ENCODE measurements at regions not wholly inside any gene's neighbourhood (a gene's known extent, or its start where the extent isn't known, plus 50 kb on each side); places are given as distances from the start of the nearest gene placed in this dataset.

DNA sequence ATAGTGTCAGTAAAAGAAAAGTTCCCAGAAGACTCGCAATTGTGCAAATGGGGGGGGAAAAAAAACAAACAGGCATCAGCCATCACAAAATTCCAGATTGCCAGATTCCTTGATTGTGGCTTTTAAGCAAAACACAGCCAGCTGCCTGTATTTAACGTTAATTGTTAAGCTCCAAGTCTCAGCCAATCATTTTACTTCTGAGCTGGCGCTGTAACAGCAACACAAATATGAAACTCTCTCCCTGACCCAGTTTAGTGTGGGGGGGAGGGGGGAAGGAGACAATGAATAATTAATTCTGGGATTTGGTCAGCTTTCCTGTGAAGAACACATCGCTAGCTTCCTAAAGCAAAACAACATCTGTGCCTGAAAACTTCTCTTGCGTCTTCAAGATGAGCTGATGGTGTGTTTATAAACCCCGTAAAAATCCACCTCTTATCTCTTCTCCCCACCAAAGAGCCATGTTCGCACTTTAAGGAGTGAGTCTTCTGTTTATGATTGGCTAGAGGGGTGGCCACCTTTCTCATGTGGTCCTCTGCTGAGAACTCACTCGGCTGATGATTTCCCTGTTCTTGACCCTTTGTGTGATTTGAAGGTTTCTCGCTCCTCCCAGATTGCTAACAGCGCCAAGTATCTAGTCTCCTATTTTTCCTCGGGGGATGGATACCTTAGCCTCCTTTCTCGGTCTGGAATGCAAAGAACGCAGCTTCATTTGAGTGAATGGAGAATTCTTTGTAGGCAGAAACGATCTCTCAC, 160.2 kb upstream of the DAPK1 start:
- no TSS peak for BruUV-seq (replicated peaks)
- no peaks in the 10 kb centered on the region for H3K27me3 ChIP-seq (ENCODE audit: insufficient read depth, low read depth)
- H3K4me1 ChIP-seq (replicated peaks; ENCODE audit: insufficient read depth): peaks cover 13% of the 10 kb centered on the region
- CTCF ChIA-PET: interaction anchor here (0.6 to 1.6 kb wide), 10 partner anchors 35 to 340 kb away, joined by 3 to 8 read pairs (median 4); partner anchors contain the start of gene DAPK1
- no peaks in the 10 kb centered on the region for H3K9me2 ChIP-seq (ENCODE audit: insufficient read depth)
- no peaks in the 10 kb centered on the region for H4K20me1 ChIP-seq (ENCODE audit: insufficient read depth)
- intact Hi-C loops (cut with micrococcal nuclease; ENCODE audit: unreplicated experiment): loop anchor here (1.0 to 5.0 kb wide), 10 partner anchors 35 to 475 kb away; partner anchors contain the start of gene DAPK1
- TF ChIP-seq EZH2 (IDR thresholded peaks at IDR 0.05; ENCODE audit: low read depth): no peak
- TF ChIP-seq, protein P1, sequence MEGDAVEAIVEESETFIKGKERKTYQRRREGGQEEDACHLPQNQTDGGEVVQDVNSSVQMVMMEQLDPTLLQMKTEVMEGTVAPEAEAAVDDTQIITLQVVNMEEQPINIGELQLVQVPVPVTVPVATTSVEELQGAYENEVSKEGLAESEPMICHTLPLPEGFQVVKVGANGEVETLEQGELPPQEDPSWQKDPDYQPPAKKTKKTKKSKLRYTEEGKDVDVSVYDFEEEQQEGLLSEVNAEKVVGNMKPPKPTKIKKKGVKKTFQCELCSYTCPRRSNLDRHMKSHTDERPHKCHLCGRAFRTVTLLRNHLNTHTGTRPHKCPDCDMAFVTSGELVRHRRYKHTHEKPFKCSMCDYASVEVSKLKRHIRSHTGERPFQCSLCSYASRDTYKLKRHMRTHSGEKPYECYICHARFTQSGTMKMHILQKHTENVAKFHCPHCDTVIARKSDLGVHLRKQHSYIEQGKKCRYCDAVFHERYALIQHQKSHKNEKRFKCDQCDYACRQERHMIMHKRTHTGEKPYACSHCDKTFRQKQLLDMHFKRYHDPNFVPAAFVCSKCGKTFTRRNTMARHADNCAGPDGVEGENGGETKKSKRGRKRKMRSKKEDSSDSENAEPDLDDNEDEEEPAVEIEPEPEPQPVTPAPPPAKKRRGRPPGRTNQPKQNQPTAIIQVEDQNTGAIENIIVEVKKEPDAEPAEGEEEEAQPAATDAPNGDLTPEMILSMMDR (conservative IDR thresholded peaks at IDR 0.05): no peak
- H2AFZ ChIP-seq: peak overlapping the region; percentile 64
- no peaks in the 10 kb centered on the region for H3K9me3 ChIP-seq (ENCODE audit: insufficient read depth, low read depth)
- peaks cover 7% of the 10 kb centered on the region; the same call in 1 of the 2 replicates for H3F3A ChIP-seq (ENCODE audit: insufficient read depth, low read depth)
- POLR2A ChIA-PET (ENCODE audit: unreplicated experiment): interaction anchor here (0.6 to 1.2 kb wide), 3 partner anchors 158 to 919 kb away, joined by 4 to 6 read pairs (median 5); partner anchors contain the start of gene DAPK1
- H3K27ac ChIP-seq: peak overlapping the region; percentile 20; the same call in 1 of the 2 replicates
- H3K36me3 ChIP-seq (ENCODE audit: low read depth): no peaks in the 10 kb centered on the region
- no peaks in the 10 kb centered on the region for H3K79me2 ChIP-seq (ENCODE audit: low read depth)
- peak overlapping the region; percentile 52 for H3K4me3 ChIP-seq
- H3K4me2 ChIP-seq: peak overlapping the region; percentile 74
- peak; percentile 65 to 71 for DNase-seq

DNA sequence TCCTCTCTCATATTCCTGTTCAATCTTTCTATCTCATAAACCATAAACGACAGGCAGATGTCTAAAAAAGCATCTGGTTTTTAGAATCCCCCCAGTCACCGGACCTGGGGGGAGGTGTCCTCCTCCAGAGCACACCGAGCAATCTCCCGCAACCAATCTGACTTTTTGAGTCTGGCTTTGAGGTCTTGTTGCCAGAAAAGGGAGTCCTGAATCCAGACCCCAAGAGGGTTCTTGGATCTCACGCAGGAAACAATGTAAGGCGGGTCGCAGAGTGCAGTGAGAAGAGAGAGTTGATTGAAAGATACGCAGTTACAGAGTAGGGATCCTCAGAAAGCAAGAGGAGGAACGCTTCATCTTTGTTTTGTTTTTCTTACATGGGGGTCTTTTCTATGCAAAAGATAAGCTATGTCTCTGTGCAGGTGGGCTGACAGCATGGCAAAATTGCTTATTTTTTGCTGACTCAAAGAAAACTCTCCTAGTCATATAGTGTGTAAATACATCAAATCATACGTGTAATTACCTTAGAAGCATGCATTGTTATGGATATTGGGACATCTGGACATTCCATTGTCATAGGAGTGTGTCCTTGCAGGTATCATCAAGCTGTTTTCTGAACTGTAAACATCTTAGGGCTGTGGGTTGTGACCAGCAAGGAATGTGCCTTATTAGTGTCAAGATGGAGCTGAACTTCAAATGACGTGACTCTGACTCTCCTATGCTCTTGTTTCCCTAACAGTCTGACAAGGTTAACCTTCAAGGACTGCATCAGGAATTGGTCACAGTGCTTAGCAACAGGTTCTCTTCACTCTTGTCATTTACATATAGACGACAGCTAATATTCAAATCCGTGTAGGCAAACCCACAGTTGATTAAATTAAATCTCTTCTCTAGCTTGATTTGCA, 159.3 kb upstream of the DAPK1 start:
- Histone ChIP-seq H3K79me2 (ENCODE audit: low read depth) (no peaks in the 10 kb centered on the region), H4K20me1 (ENCODE audit: insufficient read depth) (no peaks in the 10 kb centered on the region), H3K4me2 (peak overlapping the region; percentile 74), H2AFZ (peak overlapping the region; percentile 64), H3K9me3 (ENCODE audit: insufficient read depth, low read depth) (no peaks in the 10 kb centered on the region), H3K4me3 (peak overlapping the region; percentile 52; the same call in 1 of the 2 replicates), H3K4me1 (replicated peaks; ENCODE audit: insufficient read depth) (peaks cover 13% of the 10 kb centered on the region), H3F3A (ENCODE audit: insufficient read depth, low read depth) (peaks cover 7% of the 10 kb centered on the region; the same call in 1 of the 2 replicates), H3K27me3 (ENCODE audit: insufficient read depth, low read depth) (no peaks in the 10 kb centered on the region), H3K9me2 (ENCODE audit: insufficient read depth) (no peaks in the 10 kb centered on the region), H3K36me3 (ENCODE audit: low read depth) (no peaks in the 10 kb centered on the region), H3K27ac (peak overlapping the region; percentile 20; the same call in 1 of the 2 replicates)
- no TSS peak for BruUV-seq (replicated peaks)
- intact Hi-C loops (cut with micrococcal nuclease; ENCODE audit: unreplicated experiment): loop anchor here (5.0 kb wide), 2 partner anchors 179 to 264 kb away; no protein-coding TSS in a partner anchor
- TF ChIP-seq, protein P1 (conservative IDR thresholded peaks at IDR 0.05): no peak
- no peak for TF ChIP-seq EZH2 (IDR thresholded peaks at IDR 0.05; ENCODE audit: low read depth)
- POLR2A ChIA-PET (ENCODE audit: unreplicated experiment): interaction anchor here (0.6 to 1.2 kb wide), 3 partner anchors 93 to 159 kb away, joined by 4 to 5 read pairs (median 4); partner anchors contain the start of gene DAPK1
- CTCF ChIA-PET: interaction anchor here (0.6 to 1.6 kb wide), 7 partner anchors 36 to 339 kb away, joined by 3 to 8 read pairs (median 5); partner anchors contain the start of gene DAPK1
- peak in 1 of 2 experiments; percentile 58 for DNase-seq

GRCh38 chr9:87340391-87340790, 157.3 kb upstream of the DAPK1 start:
- BruUV-seq (replicated peaks): no TSS peak
- no peak overlapping the region for H3K4me2 ChIP-seq
- no peak overlapping the region for H2AFZ ChIP-seq
- intact Hi-C loops (cut with micrococcal nuclease; ENCODE audit: unreplicated experiment): no loop called here
- CTCF ChIA-PET: no interaction called here
- H3K4me3 ChIP-seq: no peak overlapping the region
- H3K79me2 ChIP-seq (ENCODE audit: low read depth): no peaks in the 10 kb centered on the region
- no peaks in the 10 kb centered on the region for H4K20me1 ChIP-seq (ENCODE audit: insufficient read depth)
- no peaks in the 10 kb centered on the region for H3K9me3 ChIP-seq (ENCODE audit: insufficient read depth, low read depth)
- peaks cover 13% of the 10 kb centered on the region for H3K4me1 ChIP-seq (replicated peaks; ENCODE audit: insufficient read depth)
- no peak for DNase-seq
- no peaks in the 10 kb centered on the region for H3K9me2 ChIP-seq (ENCODE audit: insufficient read depth)
- no peaks in the 10 kb centered on the region for H3K27me3 ChIP-seq (ENCODE audit: insufficient read depth, low read depth)
- no peaks in the 10 kb centered on the region for H3K36me3 ChIP-seq (ENCODE audit: low read depth)
- TF ChIP-seq, protein P1 (conservative IDR thresholded peaks at IDR 0.05): no peak
- TF ChIP-seq EZH2 (IDR thresholded peaks at IDR 0.05; ENCODE audit: low read depth): no peak
- POLR2A ChIA-PET (ENCODE audit: unreplicated experiment): no interaction called here
- no peak overlapping the region for H3K27ac ChIP-seq
- H3F3A ChIP-seq (ENCODE audit: insufficient read depth, low read depth): peaks cover 7% of the 10 kb centered on the region; the same call in 1 of the 2 replicates
